WTC11 (cell line): ENCODE measurements at regions not wholly inside any gene's neighbourhood (a gene's known extent, or its start where the extent isn't known, plus 50 kb on each side); places are given as distances from the start of the nearest gene placed in this dataset.

Source experiments
- ATAC-seq: fragments of 200-7000 bp; cut with Tn5 transposase; 2 replicates; pipeline ENCODE4 v1.10.0; 2021; ENCODE audit warnings: mild to moderate bottlenecking, moderate library complexity
- CTCF ChIA-PET: fragments of 300-600 bp; sonication (Branson Sonifier 250); formaldehyde crosslinking; loops from one replicate; lab custom pipeline; 2021; ENCODE audit warnings: antibody characterized with exemption; lab: Charles Lee
- POLR2A ChIA-PET: fragments of 350-600 bp; sonication (Branson Sonifier 250); formaldehyde crosslinking; loops from one replicate; lab custom pipeline; 2021; ENCODE audit warnings: antibody characterized with exemption; lab: Charles Lee
- DNase-seq: peaks from one replicate; pipeline ENCODE4 v3.0.0; 2021; ENCODE audit warnings: low spot score
- H3K27ac Mint-ChIP-seq: 2 replicates; pipeline ENCODE4 v1.8.0; 2021; ENCODE audit warnings: mixed read lengths
- H3K27me3 Mint-ChIP-seq: 2 replicates; pipeline ENCODE4 v1.8.0; 2021; ENCODE audit warnings: low read depth, mild to moderate bottlenecking, moderate library complexity, mixed read lengths
- H3K36me3 Mint-ChIP-seq: 2 replicates; pipeline ENCODE4 v1.8.0; 2021; ENCODE audit warnings: mixed read lengths
- H3K4me1 Mint-ChIP-seq: 2 replicates; pipeline ENCODE4 v1.8.0; 2022; ENCODE audit warnings: mixed read lengths
- H3K4me3 Mint-ChIP-seq: 2 replicates; pipeline ENCODE4 v1.8.0; 2021; ENCODE audit warnings: mild to moderate bottlenecking, moderate library complexity, mixed read lengths
- H3K9me3 Mint-ChIP-seq: 2 replicates; pipeline ENCODE4 v1.8.0; 2021; ENCODE audit warnings: mixed read lengths
- ATF1 ChIP-seq: sonication (generic); formaldehyde crosslinking; IDR thresholded peaks from 2 replicates; pipeline ENCODE4 v1.8.1; 2023; ENCODE audit warnings: mild to moderate bottlenecking, moderate library complexity, missing genetic modification reagents
- CBFB ChIP-seq: sonication (generic); formaldehyde crosslinking; IDR thresholded peaks from 2 replicates; pipeline ENCODE4 v1.8.1; 2022; ENCODE audit warnings: mild to moderate bottlenecking, low read depth, missing genetic modification reagents
- E2F1 ChIP-seq: sonication (generic); formaldehyde crosslinking; IDR thresholded peaks from 2 replicates; pipeline ENCODE4 v1.8.0; 2022; ENCODE audit warnings: mild to moderate bottlenecking, missing genetic modification reagents
- E2F4 ChIP-seq: sonication (generic); formaldehyde crosslinking; IDR thresholded peaks from 2 replicates; pipeline ENCODE4 v1.8.1; 2022; ENCODE audit warnings: low read depth, mild to moderate bottlenecking, moderate library complexity, missing genetic modification reagents, borderline replicate concordance
- ELF4 ChIP-seq: sonication (generic); formaldehyde crosslinking; IDR thresholded peaks from 2 replicates; pipeline ENCODE4 v1.8.1; 2022; ENCODE audit warnings: low read depth, mild to moderate bottlenecking, moderate library complexity, missing genetic modification reagents
- ERG ChIP-seq: fragments of 250-450 bp; sonication (Bioruptor Pico); IDR thresholded peaks from 2 replicates; pipeline ENCODE4 v1.8.0; 2021; ENCODE audit warnings: mild to moderate bottlenecking
- ESRRA ChIP-seq: sonication (generic); formaldehyde crosslinking; IDR thresholded peaks from 2 replicates; pipeline ENCODE4 v1.8.1; 2022; ENCODE audit warnings: mild to moderate bottlenecking, missing genetic modification reagents, borderline replicate concordance
- HMGA2 ChIP-seq: fragments of 250-450 bp; sonication (Bioruptor Pico); IDR thresholded peaks from 2 replicates; pipeline ENCODE4 v1.4.0; 2021; ENCODE audit warnings: mild to moderate bottlenecking, moderate library complexity
- IRF2 ChIP-seq: sonication (generic); formaldehyde crosslinking; IDR thresholded peaks from 2 replicates; pipeline ENCODE4 v1.8.0; 2022; ENCODE audit warnings: low read depth, missing genetic modification reagents, borderline replicate concordance
- JAZF1 ChIP-seq: fragments of 250-450 bp; sonication (Bioruptor Pico); IDR thresholded peaks from 2 replicates; pipeline ENCODE4 v1.9.0; 2021; ENCODE audit warnings: moderate library complexity, mild to moderate bottlenecking, inconsistent platforms
- MXD4 ChIP-seq: fragments of 250-450 bp; sonication (Bioruptor Pico); IDR thresholded peaks from 2 replicates; pipeline ENCODE4 v1.8.0; 2021; ENCODE audit warnings: mild to moderate bottlenecking, moderate library complexity, borderline replicate concordance
- NFATC4 ChIP-seq: fragments of 250-450 bp; sonication (Bioruptor Pico); IDR thresholded peaks from 2 replicates; pipeline ENCODE4 v1.9.0; 2021; ENCODE audit warnings: mild to moderate bottlenecking
- NR2C2 ChIP-seq: sonication (generic); formaldehyde crosslinking; IDR thresholded peaks from 2 replicates; pipeline ENCODE4 v1.8.0; 2022; ENCODE audit warnings: mild to moderate bottlenecking, missing genetic modification reagents
- PREB ChIP-seq: sonication (generic); formaldehyde crosslinking; IDR thresholded peaks from 2 replicates; pipeline ENCODE4 v1.8.1; 2022; ENCODE audit warnings: mild to moderate bottlenecking, missing genetic modification reagents, moderate library complexity, borderline replicate concordance
- PRRX2 ChIP-seq: fragments of 250-450 bp; sonication (Bioruptor Pico); IDR thresholded peaks from 2 replicates; pipeline ENCODE4 v1.8.0; 2021; ENCODE audit warnings: mild to moderate bottlenecking
- RELA ChIP-seq: sonication (generic); formaldehyde crosslinking; IDR thresholded peaks from 2 replicates; pipeline ENCODE4 v1.8.1; 2022; ENCODE audit warnings: missing genetic modification reagents, mild to moderate bottlenecking, borderline replicate concordance
- RORB ChIP-seq: fragments of 250-450 bp; sonication (Bioruptor Pico); IDR thresholded peaks from 2 replicates; pipeline ENCODE4 v1.9.0; 2021; ENCODE audit warnings: mild to moderate bottlenecking
- USF1 ChIP-seq: sonication (generic); formaldehyde crosslinking; IDR thresholded peaks from 2 replicates; pipeline ENCODE4 v1.8.0; 2022; ENCODE audit warnings: mild to moderate bottlenecking, missing genetic modification reagents
- ZBTB43 ChIP-seq: sonication (generic); formaldehyde crosslinking; IDR thresholded peaks from 2 replicates; pipeline ENCODE4 v1.8.1; 2023; ENCODE audit warnings: mild to moderate bottlenecking, missing genetic modification reagents
- ZMAT4 ChIP-seq: fragments of 250-450 bp; sonication (Bioruptor Pico); IDR thresholded peaks from 2 replicates; pipeline ENCODE4 v1.9.0; 2021; ENCODE audit warnings: mild to moderate bottlenecking
- ZNF232 ChIP-seq: sonication (generic); formaldehyde crosslinking; IDR thresholded peaks from 2 replicates; pipeline ENCODE4 v1.8.0; 2022; ENCODE audit warnings: mild to moderate bottlenecking, missing genetic modification reagents

- TF ChIP-seq USF1 (CRISPR knock-in tag) (no peak), JAZF1 (CRISPR knock-in tag) (no peak), E2F1 (no peak), MXD4 (CRISPR knock-in tag) (no peak), IRF2 (CRISPR knock-in tag) (no peak)
- TF ChIP-seq, all 79 proteins: peak for 0
Observed at GRCh38 chr12:92275443-92276154, 130.0 kb upstream of the BTG1 start (continued).

GRCh38 chr12:92273076-92273475 is 127.4 kb upstream of the BTG1 start:
- H3K36me3 Mint-ChIP-seq: no peaks in the 10 kb centered on the region
- POLR2A ChIA-PET: no interaction called here
- peaks cover 4% of the 10 kb centered on the region; the same call in 1 of the 2 replicates for H3K9me3 Mint-ChIP-seq
- H3K27ac Mint-ChIP-seq: no peak overlapping the region
- TF ChIP-seq RELA (CRISPR knock-in tag): no peak
- TF ChIP-seq RORB: no peak
- TF ChIP-seq PRRX2 (CRISPR knock-in tag): no peak
- no peak for TF ChIP-seq ESRRA (CRISPR knock-in tag)
- no peak for DNase-seq
- peaks cover 8% of the 10 kb centered on the region for H3K4me1 Mint-ChIP-seq
- no peaks in the 10 kb centered on the region for H3K27me3 Mint-ChIP-seq
- ATAC-seq: no peak
- CTCF ChIA-PET: no interaction called here
- H3K4me3 Mint-ChIP-seq: no peak overlapping the region

GRCh38 chr12:92272061-92272964 is 126.7 kb upstream of the BTG1 start:
- H3K9me3 Mint-ChIP-seq: no peaks in the 10 kb centered on the region
- H3K4me3 Mint-ChIP-seq: no peak overlapping the region
- DNase-seq (peak; percentile 31), ATAC-seq (peak; percentile 75)
- ChIA-PET CTCF (no interaction called here), POLR2A (no interaction called here)
- no peaks in the 10 kb centered on the region for H3K36me3 Mint-ChIP-seq
- H3K27me3 Mint-ChIP-seq: no peaks in the 10 kb centered on the region
- H3K4me1 Mint-ChIP-seq: peaks cover 8% of the 10 kb centered on the region
- H3K27ac Mint-ChIP-seq: no peak overlapping the region
- TF ChIP-seq E2F4 (CRISPR knock-in tag) (no peak), ERG (no peak), ZBTB43 (CRISPR knock-in tag) (no peak), E2F1 (no peak), ATF1 (CRISPR knock-in tag) (no peak), NR2C2 (CRISPR knock-in tag) (no peak), ZNF232 (no peak), NFATC4 (no peak), ZMAT4 (CRISPR knock-in tag) (no peak), HMGA2 (no peak), CBFB (CRISPR knock-in tag) (no peak), ELF4 (CRISPR knock-in tag) (no peak), PREB (CRISPR knock-in tag) (no peak)
